ENCODE measurements at regions not wholly inside any gene's neighbourhood (a gene's known extent, or its start where the extent isn't known, plus 50 kb on each side); places are given as distances from the start of the nearest gene placed in this dataset.

GRCh38 chr9:84218322-84218721 lies 122.2 kb downstream of the SLC28A3 start:
- no peak for DNase-seq (ENCODE audit: low read depth)
- H3K4me3 ChIP-seq (ENCODE audit: low read length) = no peak overlapping the region
- TF ChIP-seq, protein P1, sequence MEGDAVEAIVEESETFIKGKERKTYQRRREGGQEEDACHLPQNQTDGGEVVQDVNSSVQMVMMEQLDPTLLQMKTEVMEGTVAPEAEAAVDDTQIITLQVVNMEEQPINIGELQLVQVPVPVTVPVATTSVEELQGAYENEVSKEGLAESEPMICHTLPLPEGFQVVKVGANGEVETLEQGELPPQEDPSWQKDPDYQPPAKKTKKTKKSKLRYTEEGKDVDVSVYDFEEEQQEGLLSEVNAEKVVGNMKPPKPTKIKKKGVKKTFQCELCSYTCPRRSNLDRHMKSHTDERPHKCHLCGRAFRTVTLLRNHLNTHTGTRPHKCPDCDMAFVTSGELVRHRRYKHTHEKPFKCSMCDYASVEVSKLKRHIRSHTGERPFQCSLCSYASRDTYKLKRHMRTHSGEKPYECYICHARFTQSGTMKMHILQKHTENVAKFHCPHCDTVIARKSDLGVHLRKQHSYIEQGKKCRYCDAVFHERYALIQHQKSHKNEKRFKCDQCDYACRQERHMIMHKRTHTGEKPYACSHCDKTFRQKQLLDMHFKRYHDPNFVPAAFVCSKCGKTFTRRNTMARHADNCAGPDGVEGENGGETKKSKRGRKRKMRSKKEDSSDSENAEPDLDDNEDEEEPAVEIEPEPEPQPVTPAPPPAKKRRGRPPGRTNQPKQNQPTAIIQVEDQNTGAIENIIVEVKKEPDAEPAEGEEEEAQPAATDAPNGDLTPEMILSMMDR (conservative IDR thresholded peaks at IDR 0.05; ENCODE audit: low read depth, low read length) = no peak

DNA sequence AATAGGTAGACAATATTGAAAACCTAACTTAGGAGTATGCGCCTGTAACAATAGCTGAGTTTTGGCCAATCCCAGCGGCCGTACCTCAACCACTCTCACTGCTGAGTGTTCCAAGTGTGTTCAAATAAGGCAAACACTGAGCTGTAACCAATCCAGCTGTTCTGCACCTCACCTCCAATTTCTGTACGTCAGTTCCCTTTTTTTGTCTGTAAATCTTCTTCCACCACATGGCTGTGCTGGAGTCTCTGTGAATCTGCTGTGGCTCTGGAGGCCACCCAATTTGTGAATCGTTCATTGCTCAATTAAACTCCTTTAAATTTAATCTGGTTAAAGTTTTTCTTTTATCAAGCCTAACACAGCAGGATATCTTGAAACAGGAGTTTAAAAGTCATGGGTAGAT lies 116.3 kb downstream of the SLC28A3 start:
- TF ChIP-seq, protein P1 (conservative IDR thresholded peaks at IDR 0.05; ENCODE audit: low read depth, low read length) = no peak
- no peak for DNase-seq (ENCODE audit: low read depth)
- H3K4me3 ChIP-seq (ENCODE audit: low read length) = no peak overlapping the region

Data from retinal pigment epithelial cell (primary cell).